AG10803 (cell line): ENCODE measurements at regions not wholly inside any gene's neighbourhood (a gene's known extent, or its start where the extent isn't known, plus 50 kb on each side); places are given as distances from the start of the nearest gene placed in this dataset.
"Not testable (repeated sequence)": the region's sequence is repeated elsewhere in the genome, so short reads cannot be mapped to it uniquely, and the experiment has no call there.

Experiments
- DNase-seq: peaks from one replicate; pipeline ENCODE4 v3.0.0; 2010; ENCODE audit warnings: low read depth
- H3K4me3 ChIP-seq: 2 replicates; pipeline ENCODE4 v1.5.1; 2011; ENCODE audit warnings: mild to moderate bottlenecking, low read length, control low read depth
- CTCF ChIP-seq: conservative IDR thresholded peaks from 2 replicates; pipeline ENCODE4 v1.5.1; 2011; ENCODE audit warnings: mild to moderate bottlenecking, low read length, control low read depth, inconsistent platforms

GRCh38 chr12:75623631-75624154 lies 112.3 kb upstream of the KRR1 start:
- peak; percentile 38 for DNase-seq
- TF ChIP-seq CTCF, result peak; percentile 25
- no peak overlapping the region for H3K4me3 ChIP-seq

DNA sequence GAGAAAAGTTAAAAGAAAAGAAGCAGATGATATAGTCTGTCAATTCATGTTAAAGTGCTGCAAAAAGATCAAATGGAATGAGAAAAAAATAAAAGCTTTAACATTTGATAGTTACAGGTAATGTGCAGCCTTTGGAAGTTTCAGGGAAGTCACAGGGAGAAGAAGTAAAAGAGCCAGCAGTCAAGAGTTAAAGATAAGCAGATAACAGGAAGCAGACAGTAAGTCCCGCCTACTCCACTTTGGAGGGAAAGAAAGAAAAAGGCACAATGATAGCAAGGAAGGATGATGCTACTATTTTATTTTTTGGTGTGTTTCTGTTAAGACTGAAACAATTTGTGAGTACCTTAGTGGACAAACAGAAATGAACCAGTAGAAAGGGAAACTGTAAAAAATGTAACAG lies 111.1 kb upstream of the KRR1 start:
- no peak for DNase-seq
- no peak for TF ChIP-seq CTCF
- no peak overlapping the region for H3K4me3 ChIP-seq

DNA sequence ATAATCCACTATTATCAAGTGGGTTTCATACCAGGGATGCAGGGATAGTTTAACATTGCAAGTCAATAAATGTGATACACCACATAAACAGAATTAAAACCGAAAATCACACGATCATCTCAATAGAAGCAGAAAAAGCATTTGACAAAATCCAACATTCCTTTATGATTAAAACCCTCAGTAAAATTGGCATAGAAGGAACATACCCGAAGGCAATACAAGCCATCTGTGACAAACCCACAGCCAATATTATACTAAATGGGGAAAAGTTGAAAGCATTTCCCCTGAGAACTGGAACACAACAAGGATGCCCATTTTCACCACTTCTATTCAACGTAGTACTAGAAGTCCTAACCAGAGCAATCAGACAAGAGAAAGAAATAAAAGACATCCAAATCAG lies 103.0 kb upstream of the KRR1 start:
- DNase-seq, result peak; percentile 69
- H3K4me3 ChIP-seq, result not testable (repeated sequence)

- DNase-seq, result peak; percentile 53
- TF ChIP-seq CTCF, result no peak
- H3K4me3 ChIP-seq, result no peak overlapping the region
These were observed 102.6 kb upstream of the KRR1 start for GRCh38 chr12:75613981-75614380.

DNA sequence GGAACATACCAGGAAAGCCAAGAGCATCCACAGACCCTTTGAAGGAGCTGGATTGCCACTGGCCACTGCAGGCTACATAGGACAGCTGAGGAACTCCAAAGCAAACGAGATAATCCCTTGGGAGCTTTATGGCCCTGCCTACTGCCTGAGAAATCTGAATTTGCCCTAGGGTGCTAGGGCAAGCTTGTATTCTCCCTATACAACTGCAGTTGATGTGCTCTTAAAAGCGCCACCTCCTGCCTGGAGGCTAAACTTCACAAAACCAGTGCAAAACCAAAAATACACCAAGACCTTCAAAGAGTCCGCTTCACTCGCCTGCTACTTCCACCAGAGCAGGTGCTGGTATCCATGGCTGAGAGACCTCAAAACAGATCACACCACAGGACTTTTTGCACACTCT lies 99.6 kb upstream of the KRR1 start:
- H3K4me3 ChIP-seq, result no peak overlapping the region
- DNase-seq, result no peak
- TF ChIP-seq CTCF, result no peak

- DNase-seq, result no peak
- TF ChIP-seq CTCF, result no peak
- H3K4me3 ChIP-seq, result no peak overlapping the region
These were observed 95.5 kb upstream of the KRR1 start for GRCh38 chr12:75606956-75607355.

- H3K4me3 ChIP-seq, result no peak overlapping the region
- TF ChIP-seq CTCF, result no peak
- DNase-seq, result no peak
These were observed 94.7 kb upstream of the KRR1 start for GRCh38 chr12:75606151-75606550.

DNA sequence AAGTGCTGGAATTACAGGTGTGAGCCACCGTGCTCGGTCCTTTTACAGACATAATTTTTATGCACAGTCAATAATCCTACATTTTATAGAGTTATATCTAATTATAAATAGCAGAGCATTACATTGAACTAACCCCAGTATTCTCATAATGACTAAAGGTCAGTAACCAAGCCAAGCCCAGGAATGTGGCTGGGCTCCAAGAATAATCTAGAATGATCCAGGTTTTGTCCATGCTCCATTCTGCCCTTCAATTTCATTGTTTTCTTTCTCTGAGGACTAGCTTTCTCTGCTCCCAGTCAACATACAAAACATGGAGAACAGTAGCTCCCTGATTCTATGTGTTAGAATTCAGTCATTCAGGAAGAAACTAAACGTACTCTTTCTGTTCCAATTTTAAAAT lies 92.1 kb upstream of the KRR1 start:
- H3K4me3 ChIP-seq, result no peak overlapping the region
- DNase-seq, result peak; percentile 44
- TF ChIP-seq CTCF, result no peak
